ENCODE measurements at regions not wholly inside any gene's neighbourhood (a gene's known extent, or its start where the extent isn't known, plus 50 kb on each side); places are given as distances from the start of the nearest gene placed in this dataset.

DNA sequence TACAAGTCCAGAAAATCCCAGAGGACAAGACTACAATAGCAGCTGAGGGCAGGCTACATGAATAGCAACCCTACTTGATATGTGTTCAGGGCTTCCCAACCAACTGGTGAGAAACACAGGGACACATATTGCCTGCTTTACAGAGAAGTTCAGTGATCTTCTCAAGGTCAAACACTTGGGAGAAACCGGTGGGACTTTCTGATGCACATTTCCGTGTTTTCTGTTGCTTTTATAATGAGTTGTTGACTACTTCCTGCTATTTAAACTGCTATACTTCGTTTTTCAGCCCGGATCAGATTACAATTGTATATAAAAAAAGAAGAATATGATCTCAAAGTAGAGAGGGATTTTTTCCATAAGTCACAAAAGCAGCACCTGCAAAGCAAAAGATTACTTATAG is 175.1 kb downstream of the SNX18 start:
- H3K9ac ChIP-seq (ENCODE audit: low read length) = no peak overlapping the region
- no peak for TF ChIP-seq YY1 (IDR thresholded peaks at IDR 0.05; ENCODE audit: extremely low read depth, insufficient replicate concordance, low read depth, low read length)
- TF ChIP-seq, protein P1, sequence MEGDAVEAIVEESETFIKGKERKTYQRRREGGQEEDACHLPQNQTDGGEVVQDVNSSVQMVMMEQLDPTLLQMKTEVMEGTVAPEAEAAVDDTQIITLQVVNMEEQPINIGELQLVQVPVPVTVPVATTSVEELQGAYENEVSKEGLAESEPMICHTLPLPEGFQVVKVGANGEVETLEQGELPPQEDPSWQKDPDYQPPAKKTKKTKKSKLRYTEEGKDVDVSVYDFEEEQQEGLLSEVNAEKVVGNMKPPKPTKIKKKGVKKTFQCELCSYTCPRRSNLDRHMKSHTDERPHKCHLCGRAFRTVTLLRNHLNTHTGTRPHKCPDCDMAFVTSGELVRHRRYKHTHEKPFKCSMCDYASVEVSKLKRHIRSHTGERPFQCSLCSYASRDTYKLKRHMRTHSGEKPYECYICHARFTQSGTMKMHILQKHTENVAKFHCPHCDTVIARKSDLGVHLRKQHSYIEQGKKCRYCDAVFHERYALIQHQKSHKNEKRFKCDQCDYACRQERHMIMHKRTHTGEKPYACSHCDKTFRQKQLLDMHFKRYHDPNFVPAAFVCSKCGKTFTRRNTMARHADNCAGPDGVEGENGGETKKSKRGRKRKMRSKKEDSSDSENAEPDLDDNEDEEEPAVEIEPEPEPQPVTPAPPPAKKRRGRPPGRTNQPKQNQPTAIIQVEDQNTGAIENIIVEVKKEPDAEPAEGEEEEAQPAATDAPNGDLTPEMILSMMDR (IDR thresholded peaks at IDR 0.05 in 2 of 3, conservative IDR thresholded peaks at IDR 0.05 in 1 of 3; ENCODE audit: borderline replicate concordance in 1 of 3, insufficient read depth in 1 of 3, low read depth in 2 of 3, low read length in 2 of 3) = no peak
- TF ChIP-seq EGR1 (IDR thresholded peaks at IDR 0.05; ENCODE audit: low read depth) = no peak
- no peak for TF ChIP-seq MAX (IDR thresholded peaks at IDR 0.05)
- TF ChIP-seq, protein P2, sequence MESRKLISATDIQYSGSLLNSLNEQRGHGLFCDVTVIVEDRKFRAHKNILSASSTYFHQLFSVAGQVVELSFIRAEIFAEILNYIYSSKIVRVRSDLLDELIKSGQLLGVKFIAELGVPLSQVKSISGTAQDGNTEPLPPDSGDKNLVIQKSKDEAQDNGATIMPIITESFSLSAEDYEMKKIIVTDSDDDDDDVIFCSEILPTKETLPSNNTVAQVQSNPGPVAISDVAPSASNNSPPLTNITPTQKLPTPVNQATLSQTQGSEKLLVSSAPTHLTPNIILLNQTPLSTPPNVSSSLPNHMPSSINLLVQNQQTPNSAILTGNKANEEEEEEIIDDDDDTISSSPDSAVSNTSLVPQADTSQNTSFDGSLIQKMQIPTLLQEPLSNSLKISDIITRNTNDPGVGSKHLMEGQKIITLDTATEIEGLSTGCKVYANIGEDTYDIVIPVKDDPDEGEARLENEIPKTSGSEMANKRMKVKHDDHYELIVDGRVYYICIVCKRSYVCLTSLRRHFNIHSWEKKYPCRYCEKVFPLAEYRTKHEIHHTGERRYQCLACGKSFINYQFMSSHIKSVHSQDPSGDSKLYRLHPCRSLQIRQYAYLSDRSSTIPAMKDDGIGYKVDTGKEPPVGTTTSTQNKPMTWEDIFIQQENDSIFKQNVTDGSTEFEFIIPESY (IDR thresholded peaks at IDR 0.05; ENCODE audit: extremely low read depth, insufficient replicate concordance, low read length) = no peak
- TF ChIP-seq POLR2AphosphoS5 (IDR thresholded peaks at IDR 0.05; ENCODE audit: low read depth, low read length) = no peak
- TF ChIP-seq SIN3A (IDR thresholded peaks at IDR 0.05; ENCODE audit: low read depth) = no peak
- TF ChIP-seq POLR2A (IDR thresholded peaks at IDR 0.05; ENCODE audit: borderline replicate concordance, extremely low read depth, insufficient read depth, insufficient read length) = no peak
- no peaks in the 10 kb centered on the region for H3K27me3 ChIP-seq (ENCODE audit: insufficient read depth, low read length)
- H4K20me1 ChIP-seq (ENCODE audit: insufficient read depth) = no peaks in the 10 kb centered on the region
- ATAC-seq = no peak
- BruUV-seq (replicated peaks) = no TSS peak
- H3K4me3 ChIP-seq (replicated peaks in 1 of 2; ENCODE audit: low read depth in 1 of 2, low read length in 2 of 2) = no peak overlapping the region
- H3K27ac ChIP-seq (ENCODE audit: low read depth, low read length) = no peak overlapping the region
- RAD21 ChIA-PET (ENCODE audit: low non-redundant PET in 1 of 2, low total read pairs in 2 of 2, uncharacterized antibody in 2 of 2, unreplicated experiment in 2 of 2) = no interaction called here
- no peak overlapping the region for H2AFZ ChIP-seq (ENCODE audit: low read depth, low read length, poor library complexity, severe bottlenecking)
- CTCF ChIA-PET = no interaction called here
- no peak for DNase-seq (ENCODE audit: low read depth, low spot score)
- no peaks in the 10 kb centered on the region for H3K9me3 ChIP-seq (ENCODE audit: control insufficient read depth in 1 of 2, insufficient read depth in 1 of 2, low read depth in 1 of 2, low read length in 2 of 2)
- H3K9me2 ChIP-seq (ENCODE audit: insufficient read depth) = no peaks in the 10 kb centered on the region
- no peak overlapping the region for H3K4me2 ChIP-seq (ENCODE audit: low read length)
- POLR2A ChIA-PET = no interaction called here
- H3K79me2 ChIP-seq (ENCODE audit: insufficient read depth, low read length) = no peaks in the 10 kb centered on the region
- intact Hi-C loops (cut with micrococcal nuclease) = no loop called here
- no peaks in the 10 kb centered on the region for H3K4me1 ChIP-seq (ENCODE audit: control insufficient read depth in 1 of 2, insufficient read depth in 2 of 2, low read length in 2 of 2)
- H3K36me3 ChIP-seq (ENCODE audit: control insufficient read depth in 1 of 2, insufficient read depth in 2 of 2, low read length in 2 of 2) = no peaks in the 10 kb centered on the region

All from HCT116 (cell line).